ENCODE measurements at regions not wholly inside any gene's neighbourhood (a gene's known extent, or its start where the extent isn't known, plus 50 kb on each side); places are given as distances from the start of the nearest gene placed in this dataset.

GRCh38 chr6:163686301-163686700, 271.8 kb downstream of the QKI start:
- TF ChIP-seq CTCF (IDR thresholded peaks at IDR 0.05) = no peak

GRCh38 chr6:163683105-163683622, 268.6 kb downstream of the QKI start:
- TF ChIP-seq CTCF (IDR thresholded peaks at IDR 0.05) = no peak

- no peak for TF ChIP-seq CTCF (IDR thresholded peaks at IDR 0.05)
Observed at GRCh38 chr6:163679753-163680152, 265.2 kb downstream of the QKI start.

- no peak for TF ChIP-seq CTCF (IDR thresholded peaks at IDR 0.05)
Observed at GRCh38 chr6:163679012-163679660, 264.6 kb downstream of the QKI start.

GRCh38 chr6:163675611-163676010, 261.1 kb downstream of the QKI start:
- TF ChIP-seq CTCF (IDR thresholded peaks at IDR 0.05) = no peak

- no peak for TF ChIP-seq CTCF (IDR thresholded peaks at IDR 0.05)
Observed at GRCh38 chr6:163672710-163673109, 258.2 kb downstream of the QKI start.

GRCh38 chr6:163671791-163672190, 257.3 kb downstream of the QKI start:
- TF ChIP-seq CTCF (IDR thresholded peaks at IDR 0.05) = no peak

GRCh38 chr6:163671355-163671754, 256.8 kb downstream of the QKI start:
- no peak for TF ChIP-seq CTCF (IDR thresholded peaks at IDR 0.05)
